ENCODE measurements at regions not wholly inside any gene's neighbourhood (a gene's known extent, or its start where the extent isn't known, plus 50 kb on each side); places are given as distances from the start of the nearest gene placed in this dataset.

- TF ChIP-seq CTCF (IDR thresholded peaks at IDR 0.05 in 2 of 3, conservative IDR thresholded peaks at IDR 0.05 in 1 of 3; ENCODE audit: insufficient read depth in 2 of 3, low read depth in 1 of 3, low read length in 3 of 3) (no peak), EP300 (IDR thresholded peaks at IDR 0.05; ENCODE audit: low read length) (no peak)
Measured at GRCh38 chr7:145263886-145264285, 428.0 kb upstream of the TPK1 start.

All from K562 (cell line).